ENCODE measurements at regions not wholly inside any gene's neighbourhood (a gene's known extent, or its start where the extent isn't known, plus 50 kb on each side); places are given as distances from the start of the nearest gene placed in this dataset.

GRCh38 chrX:88397551-88397950, 349.5 kb upstream of the CPXCR1 start:
- TF ChIP-seq, protein P1, sequence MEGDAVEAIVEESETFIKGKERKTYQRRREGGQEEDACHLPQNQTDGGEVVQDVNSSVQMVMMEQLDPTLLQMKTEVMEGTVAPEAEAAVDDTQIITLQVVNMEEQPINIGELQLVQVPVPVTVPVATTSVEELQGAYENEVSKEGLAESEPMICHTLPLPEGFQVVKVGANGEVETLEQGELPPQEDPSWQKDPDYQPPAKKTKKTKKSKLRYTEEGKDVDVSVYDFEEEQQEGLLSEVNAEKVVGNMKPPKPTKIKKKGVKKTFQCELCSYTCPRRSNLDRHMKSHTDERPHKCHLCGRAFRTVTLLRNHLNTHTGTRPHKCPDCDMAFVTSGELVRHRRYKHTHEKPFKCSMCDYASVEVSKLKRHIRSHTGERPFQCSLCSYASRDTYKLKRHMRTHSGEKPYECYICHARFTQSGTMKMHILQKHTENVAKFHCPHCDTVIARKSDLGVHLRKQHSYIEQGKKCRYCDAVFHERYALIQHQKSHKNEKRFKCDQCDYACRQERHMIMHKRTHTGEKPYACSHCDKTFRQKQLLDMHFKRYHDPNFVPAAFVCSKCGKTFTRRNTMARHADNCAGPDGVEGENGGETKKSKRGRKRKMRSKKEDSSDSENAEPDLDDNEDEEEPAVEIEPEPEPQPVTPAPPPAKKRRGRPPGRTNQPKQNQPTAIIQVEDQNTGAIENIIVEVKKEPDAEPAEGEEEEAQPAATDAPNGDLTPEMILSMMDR (conservative IDR thresholded peaks at IDR 0.05; ENCODE audit: low read depth, low read length), result no peak
- DNase-seq (ENCODE audit: low read depth), result no peak
- no peak overlapping the region for H3K4me3 ChIP-seq (ENCODE audit: low read depth, low read length)

DNA sequence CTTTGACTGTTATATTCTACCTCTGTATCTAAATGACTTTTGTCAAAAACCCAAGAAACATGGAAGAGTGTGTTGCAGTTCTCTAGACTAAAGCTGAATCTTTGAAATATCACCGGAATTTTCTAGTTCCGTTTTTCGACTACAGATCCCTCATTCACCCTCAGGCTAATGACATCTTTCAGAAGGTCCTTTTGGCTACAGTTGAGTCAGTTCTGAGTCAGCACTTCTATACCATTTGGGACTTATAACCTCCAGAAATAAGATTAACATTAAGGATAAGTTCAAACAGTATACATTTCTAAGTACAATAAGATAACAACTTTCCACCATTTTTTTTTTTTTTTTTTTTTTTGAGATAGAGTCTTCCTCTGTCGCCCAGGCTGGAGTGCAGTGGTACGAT, 331.0 kb upstream of the CPXCR1 start:
- no peak for DNase-seq (ENCODE audit: low read depth)
- TF ChIP-seq, protein P1 (conservative IDR thresholded peaks at IDR 0.05; ENCODE audit: low read depth, low read length), result no peak
- no peak overlapping the region for H3K4me3 ChIP-seq (ENCODE audit: low read depth, low read length)

DNA sequence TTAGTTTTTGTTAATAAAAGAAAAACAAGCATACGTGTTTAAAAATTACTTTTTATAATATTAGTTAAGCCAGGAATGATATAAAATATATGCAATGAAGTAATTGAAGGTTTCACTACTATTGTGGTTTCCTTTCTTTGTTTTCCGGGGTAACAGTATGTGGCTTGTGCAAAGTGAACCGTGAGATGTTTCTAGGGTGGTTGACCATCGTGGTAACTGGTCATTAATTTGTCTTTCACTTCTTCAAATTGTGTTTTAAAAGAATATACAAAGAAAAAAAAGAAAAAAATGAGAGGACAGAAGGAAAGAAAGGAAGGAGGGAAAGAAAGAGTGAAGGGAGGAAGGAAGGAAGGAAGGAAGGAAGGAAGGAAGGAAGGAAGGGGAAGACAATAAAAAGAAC, 330.1 kb upstream of the CPXCR1 start:
- TF ChIP-seq, protein P1 (conservative IDR thresholded peaks at IDR 0.05; ENCODE audit: low read depth, low read length), result no peak

GRCh38 chrX:88424071-88424470, 323.0 kb upstream of the CPXCR1 start:
- TF ChIP-seq, protein P1 (conservative IDR thresholded peaks at IDR 0.05; ENCODE audit: low read depth, low read length), result no peak
- no peak overlapping the region for H3K4me3 ChIP-seq (ENCODE audit: low read depth, low read length)
- DNase-seq (ENCODE audit: low read depth), result no peak

More for the DNA sequence above, 330.1 kb upstream of the CPXCR1 start:
- H3K4me3 ChIP-seq (ENCODE audit: low read depth, low read length), result no peak overlapping the region
- no peak for DNase-seq (ENCODE audit: low read depth)

GRCh38 chrX:88424541-88424940, 322.5 kb upstream of the CPXCR1 start:
- TF ChIP-seq, protein P1 (conservative IDR thresholded peaks at IDR 0.05; ENCODE audit: low read depth, low read length), result no peak
- H3K4me3 ChIP-seq (ENCODE audit: low read depth, low read length), result no peak overlapping the region
- DNase-seq (ENCODE audit: low read depth), result no peak

DNA sequence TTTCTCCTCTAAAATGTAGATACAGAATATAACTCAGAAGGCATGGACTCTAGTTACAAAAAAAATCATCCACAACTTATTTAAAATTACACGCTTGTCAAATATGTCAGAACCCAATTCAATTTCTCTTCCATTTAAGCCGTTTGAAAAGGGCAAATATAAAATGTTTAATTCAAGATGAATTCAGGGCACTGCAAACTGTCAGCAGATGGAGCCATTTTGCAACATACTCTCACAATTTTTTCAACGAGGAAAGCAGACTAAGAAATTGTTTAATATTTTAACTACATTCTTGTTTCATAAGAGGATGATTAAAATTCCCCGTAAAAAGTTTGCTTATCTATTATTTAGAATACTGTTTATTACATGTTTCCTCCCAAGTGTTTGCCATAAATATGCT, 321.3 kb upstream of the CPXCR1 start:
- no peak overlapping the region for H3K4me3 ChIP-seq (ENCODE audit: low read depth, low read length)
- DNase-seq (ENCODE audit: low read depth), result no peak
- TF ChIP-seq, protein P1 (conservative IDR thresholded peaks at IDR 0.05; ENCODE audit: low read depth, low read length), result peak; percentile 16

DNA sequence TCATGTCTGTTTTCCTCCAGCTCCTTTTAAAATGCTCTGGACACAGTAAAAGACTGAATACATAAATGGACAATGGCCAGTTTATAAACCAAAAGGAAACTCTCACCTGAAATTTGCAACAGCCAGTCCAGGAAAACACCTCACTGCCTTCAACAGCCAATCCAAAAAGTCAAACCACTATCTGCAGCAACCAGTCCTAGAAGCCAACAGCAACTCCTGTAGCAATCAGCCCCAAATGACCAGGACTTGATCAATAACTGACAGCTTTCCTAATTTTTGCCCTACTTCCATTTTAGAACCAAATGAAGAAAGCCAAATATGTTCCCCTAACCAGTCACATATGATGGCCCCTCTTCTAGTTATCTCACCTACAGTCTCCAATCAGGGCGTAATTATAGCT, 309.5 kb upstream of the CPXCR1 start:
- no peak overlapping the region for H3K4me3 ChIP-seq (ENCODE audit: low read depth, low read length)
- DNase-seq (ENCODE audit: low read depth), result no peak
- TF ChIP-seq, protein P1 (conservative IDR thresholded peaks at IDR 0.05; ENCODE audit: low read depth, low read length), result no peak
